WI38 (cell line): ENCODE measurements at regions not wholly inside any gene's neighbourhood (a gene's known extent, or its start where the extent isn't known, plus 50 kb on each side); places are given as distances from the start of the nearest gene placed in this dataset.

Experiments
- H3K4me3 ChIP-seq: 2 replicates; pipeline ENCODE4 v1.5.1; 2011; ENCODE audit warnings: low read depth, mild to moderate bottlenecking, control low read depth, low read length
- CTCF ChIP-seq: IDR thresholded peaks from 2 replicates; pipeline ENCODE4 v1.5.1; 2012; ENCODE audit warnings: low read depth, mild to moderate bottlenecking, control low read depth, low read length

DNA sequence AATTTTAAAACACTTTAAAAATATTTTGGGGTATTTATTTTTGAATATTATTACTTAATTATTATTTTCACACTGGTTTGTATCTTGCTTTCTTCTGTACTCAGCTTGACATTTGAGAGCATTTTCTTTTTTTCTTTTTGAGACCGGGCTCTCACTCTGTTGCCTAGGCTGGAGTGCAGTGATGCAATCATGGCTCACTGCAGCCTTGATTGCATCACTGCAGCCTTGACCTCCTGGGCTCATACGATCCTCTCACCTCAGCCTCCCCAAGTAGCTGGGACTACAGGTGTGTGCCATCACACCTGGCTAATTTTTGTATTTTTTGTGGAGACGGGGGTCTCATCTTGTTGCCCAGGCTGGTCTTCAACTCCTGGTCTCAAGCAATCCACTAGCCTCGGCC, 79.9 kb upstream of the DLX2 start:
- H3K4me3 ChIP-seq, result no peak overlapping the region
- no peak for TF ChIP-seq CTCF

DNA sequence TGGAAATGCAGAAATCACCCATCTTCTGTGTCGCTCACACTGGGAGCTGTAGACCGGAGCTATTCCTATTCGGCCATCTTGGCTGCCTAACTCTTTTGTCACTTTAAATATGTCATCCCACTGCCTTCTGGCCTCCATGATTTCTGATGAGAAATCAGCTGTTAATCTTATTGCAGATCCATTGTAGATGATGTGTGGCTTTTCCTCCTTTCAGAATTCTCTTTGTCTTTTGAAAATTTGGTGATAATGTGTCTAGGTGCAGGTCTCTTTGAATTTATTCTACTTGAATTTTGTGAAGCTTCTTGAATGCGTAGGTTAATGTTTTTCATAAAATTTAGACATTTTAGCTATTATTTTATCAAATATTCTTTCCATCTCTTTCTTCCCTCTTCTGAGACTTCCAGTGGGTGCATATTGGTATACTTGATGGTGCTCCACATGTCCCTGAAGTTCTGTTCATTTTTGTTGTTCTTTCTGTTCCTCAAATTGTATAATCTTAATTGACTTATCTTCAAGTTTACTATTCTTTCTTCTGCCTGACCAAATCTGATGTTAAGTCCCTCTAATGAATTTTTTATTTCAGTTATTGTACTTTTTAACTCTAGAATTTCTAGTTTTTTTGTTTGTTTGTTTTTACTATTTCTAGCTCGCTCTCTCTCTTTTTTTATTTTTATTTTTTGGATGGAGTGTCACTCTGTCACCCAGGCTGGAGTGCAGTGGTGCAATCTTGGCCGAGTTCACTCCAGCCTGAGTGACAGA, 90.8 kb upstream of the DLX2 start:
- H3K4me3 ChIP-seq, result no peak overlapping the region
- no peak for TF ChIP-seq CTCF

GRCh38 chr2:172195836-172196376, 93.2 kb upstream of the DLX2 start:
- no peak overlapping the region for H3K4me3 ChIP-seq
- no peak for TF ChIP-seq CTCF

GRCh38 chr2:172196768-172197431, 94.2 kb upstream of the DLX2 start:
- H3K4me3 ChIP-seq, result peak overlapping the region; percentile 29; the same call in 1 of the 2 replicates
- TF ChIP-seq CTCF, result no peak

- no peak overlapping the region for H3K4me3 ChIP-seq
- TF ChIP-seq CTCF, result no peak
These were observed 95.7 kb upstream of the DLX2 start for GRCh38 chr2:172198361-172198760.

- no peak overlapping the region for H3K4me3 ChIP-seq
- no peak for TF ChIP-seq CTCF
These were observed 96.2 kb upstream of the DLX2 start for GRCh38 chr2:172198908-172199307.

GRCh38 chr2:172200495-172201085, 97.9 kb upstream of the DLX2 start:
- peak; percentile 34; the same call in 1 of the 2 replicates for TF ChIP-seq CTCF
- no peak overlapping the region for H3K4me3 ChIP-seq
